ENCODE measurements at regions not wholly inside any gene's neighbourhood (a gene's known extent, or its start where the extent isn't known, plus 50 kb on each side); places are given as distances from the start of the nearest gene placed in this dataset.

DNA sequence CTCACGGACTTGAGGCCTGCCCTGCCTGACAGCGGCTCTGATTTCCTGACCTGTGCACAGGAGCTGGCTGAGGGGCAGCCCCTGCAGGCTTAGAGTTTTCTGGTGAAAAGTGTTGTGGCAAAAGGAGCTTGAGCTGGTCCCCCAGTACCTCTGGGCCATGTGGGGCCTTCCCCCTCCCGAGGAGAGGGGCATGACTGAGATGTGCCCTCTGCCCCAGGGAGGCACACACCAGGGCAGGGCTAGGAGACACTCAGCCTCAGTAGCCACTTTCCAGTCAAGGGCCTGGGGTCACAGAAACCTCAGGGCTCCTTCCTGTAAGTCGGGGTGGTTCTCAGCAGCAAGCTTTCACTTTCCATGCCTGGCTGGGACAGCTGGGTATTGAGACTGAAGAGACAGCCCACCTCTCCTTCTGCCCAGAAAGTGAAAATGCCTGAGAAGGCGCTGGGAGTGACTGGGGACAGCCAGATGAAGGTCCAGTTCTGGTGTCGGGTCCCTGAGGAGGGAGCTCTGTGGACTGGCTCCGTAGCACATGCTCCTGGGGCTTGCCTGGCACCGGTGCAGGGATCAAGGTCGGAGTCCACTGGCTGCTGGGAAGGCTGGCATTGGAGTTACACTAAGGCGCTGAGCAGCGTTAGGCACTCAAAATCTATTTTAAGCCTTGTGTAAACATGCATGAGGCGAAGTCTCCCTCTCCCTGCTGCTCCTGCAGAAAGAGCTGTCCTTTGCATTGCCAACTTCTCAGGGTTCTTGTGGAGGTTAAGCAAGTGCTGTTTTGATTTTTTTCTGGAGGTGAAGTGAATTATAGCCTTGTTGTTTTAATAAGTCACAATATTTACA is 394.9 kb downstream of the GADD45G start:
- H3K27ac Mint-ChIP-seq = no peak overlapping the region
- TF ChIP-seq, protein P1, sequence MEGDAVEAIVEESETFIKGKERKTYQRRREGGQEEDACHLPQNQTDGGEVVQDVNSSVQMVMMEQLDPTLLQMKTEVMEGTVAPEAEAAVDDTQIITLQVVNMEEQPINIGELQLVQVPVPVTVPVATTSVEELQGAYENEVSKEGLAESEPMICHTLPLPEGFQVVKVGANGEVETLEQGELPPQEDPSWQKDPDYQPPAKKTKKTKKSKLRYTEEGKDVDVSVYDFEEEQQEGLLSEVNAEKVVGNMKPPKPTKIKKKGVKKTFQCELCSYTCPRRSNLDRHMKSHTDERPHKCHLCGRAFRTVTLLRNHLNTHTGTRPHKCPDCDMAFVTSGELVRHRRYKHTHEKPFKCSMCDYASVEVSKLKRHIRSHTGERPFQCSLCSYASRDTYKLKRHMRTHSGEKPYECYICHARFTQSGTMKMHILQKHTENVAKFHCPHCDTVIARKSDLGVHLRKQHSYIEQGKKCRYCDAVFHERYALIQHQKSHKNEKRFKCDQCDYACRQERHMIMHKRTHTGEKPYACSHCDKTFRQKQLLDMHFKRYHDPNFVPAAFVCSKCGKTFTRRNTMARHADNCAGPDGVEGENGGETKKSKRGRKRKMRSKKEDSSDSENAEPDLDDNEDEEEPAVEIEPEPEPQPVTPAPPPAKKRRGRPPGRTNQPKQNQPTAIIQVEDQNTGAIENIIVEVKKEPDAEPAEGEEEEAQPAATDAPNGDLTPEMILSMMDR (IDR thresholded peaks at IDR 0.05; ENCODE audit: unreplicated experiment) = no peak
- H3K36me3 Mint-ChIP-seq (ENCODE audit: insufficient read depth) = no peaks in the 10 kb centered on the region
- peaks cover 5% of the 10 kb centered on the region for H3K27me3 Mint-ChIP-seq
- no peaks in the 10 kb centered on the region for H3K9me3 Mint-ChIP-seq (ENCODE audit: low read depth)
- no peak for DNase-seq (ENCODE audit: low spot score, unreplicated experiment)
- peaks cover 16% of the 10 kb centered on the region for H3K4me1 Mint-ChIP-seq (ENCODE audit: low read depth)
- no peak overlapping the region for H3K4me3 Mint-ChIP-seq (ENCODE audit: low read depth)

DNA sequence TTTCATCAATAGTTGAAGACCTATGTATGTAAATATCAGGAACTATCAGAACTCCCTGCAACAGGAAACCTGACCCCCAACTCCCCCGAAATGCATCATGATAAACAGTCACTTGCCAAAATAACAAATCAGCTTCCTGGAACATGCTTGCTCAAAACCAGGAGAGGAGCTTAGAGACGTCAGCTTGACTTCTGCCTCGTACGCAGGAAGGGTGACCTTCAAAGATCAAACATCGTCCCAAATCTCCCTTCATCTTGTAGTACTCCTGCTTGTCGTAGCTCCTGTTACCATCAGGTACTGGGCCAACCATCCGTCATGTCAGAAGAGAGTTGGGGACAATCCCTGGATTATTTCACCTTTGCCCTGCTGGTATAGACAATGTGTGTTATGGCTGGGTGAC is 396.1 kb downstream of the GADD45G start:
- no peak overlapping the region for H3K4me3 Mint-ChIP-seq (ENCODE audit: low read depth)

DNA sequence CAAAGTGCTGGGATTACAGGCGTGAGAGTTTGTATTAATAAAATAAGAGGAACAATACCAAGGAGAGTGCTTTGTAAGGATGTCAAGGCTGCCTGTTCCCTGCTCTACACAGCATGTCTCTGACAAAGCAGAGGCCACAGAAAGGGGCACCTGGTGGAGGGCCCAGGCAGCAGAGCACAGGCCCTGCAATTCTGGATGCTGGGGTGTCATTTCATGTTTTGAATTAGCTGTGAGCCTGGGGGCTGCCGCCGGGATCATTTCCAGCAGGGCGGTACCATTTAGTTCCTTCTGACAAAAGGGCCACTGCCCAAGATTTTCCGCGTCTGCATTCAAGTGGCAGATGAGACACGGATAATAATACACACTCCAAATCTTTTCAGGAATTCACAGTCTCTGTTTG is 396.9 kb downstream of the GADD45G start:
- Mint-ChIP-seq H3K27me3 (no peaks in the 10 kb centered on the region), H3K9me3 (ENCODE audit: low read depth) (peaks cover 3% of the 10 kb centered on the region), H3K4me3 (ENCODE audit: low read depth) (no peak overlapping the region), H3K27ac (no peak overlapping the region), H3K4me1 (ENCODE audit: low read depth) (peaks cover 14% of the 10 kb centered on the region), H3K36me3 (ENCODE audit: insufficient read depth) (no peaks in the 10 kb centered on the region)
- TF ChIP-seq, protein P1 (IDR thresholded peaks at IDR 0.05; ENCODE audit: unreplicated experiment) = no peak
- DNase-seq (ENCODE audit: low spot score, unreplicated experiment) = no peak

More for the DNA sequence above, 396.1 kb downstream of the GADD45G start:
- H3K27me3 Mint-ChIP-seq = no peaks in the 10 kb centered on the region
- H3K27ac Mint-ChIP-seq = no peak overlapping the region
- H3K9me3 Mint-ChIP-seq (ENCODE audit: low read depth) = peaks cover 3% of the 10 kb centered on the region
- DNase-seq (ENCODE audit: low spot score, unreplicated experiment) = no peak
- peaks cover 14% of the 10 kb centered on the region for H3K4me1 Mint-ChIP-seq (ENCODE audit: low read depth)
- TF ChIP-seq, protein P1 (IDR thresholded peaks at IDR 0.05; ENCODE audit: unreplicated experiment) = no peak
- no peaks in the 10 kb centered on the region for H3K36me3 Mint-ChIP-seq (ENCODE audit: insufficient read depth)

DNA sequence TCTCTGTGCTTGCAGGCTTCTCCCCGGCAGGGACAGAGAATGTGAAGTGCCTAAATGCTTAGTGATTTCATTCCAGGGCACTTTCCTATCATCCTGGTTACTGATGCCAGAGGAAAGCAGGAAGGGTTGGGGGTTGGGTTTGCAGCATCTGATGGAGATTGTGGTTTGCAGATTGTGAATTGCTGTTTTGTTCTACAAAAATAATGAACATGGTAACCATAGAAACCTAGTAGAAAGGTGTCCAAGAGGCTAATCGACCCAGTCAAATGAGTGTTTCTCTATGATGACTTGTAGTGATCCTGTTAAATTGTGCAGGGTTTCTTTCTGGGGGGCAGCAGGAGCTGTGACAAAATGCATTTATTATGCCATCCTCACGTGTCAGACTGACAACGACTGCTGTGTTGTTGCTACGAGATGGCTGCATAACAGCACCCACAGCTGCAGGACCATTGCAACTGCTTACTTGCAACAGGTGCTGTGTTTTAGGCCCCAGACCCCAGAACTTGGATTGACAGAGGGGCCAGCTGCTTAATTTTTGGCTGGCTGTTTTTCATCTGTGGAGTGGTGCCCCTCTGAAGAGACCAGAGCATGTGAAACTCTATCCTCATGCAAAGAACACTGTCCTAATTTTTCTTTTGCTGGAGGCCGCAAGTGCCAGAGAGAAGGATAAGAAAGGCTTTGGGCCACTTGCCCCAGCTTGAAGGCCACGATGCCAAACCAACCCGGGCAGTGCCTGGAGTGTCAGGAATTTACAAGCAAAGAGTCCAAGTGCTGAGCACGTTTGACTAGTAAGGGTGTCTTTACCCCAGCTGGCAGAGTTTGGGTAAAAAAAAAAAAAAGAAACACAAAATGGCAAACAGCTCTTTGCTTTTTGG is 397.8 kb downstream of the GADD45G start:
- no peaks in the 10 kb centered on the region for H3K27me3 Mint-ChIP-seq
- H3K9me3 Mint-ChIP-seq (ENCODE audit: low read depth) = peaks cover 3% of the 10 kb centered on the region
- DNase-seq (ENCODE audit: low spot score, unreplicated experiment) = no peak
- peaks cover 14% of the 10 kb centered on the region for H3K4me1 Mint-ChIP-seq (ENCODE audit: low read depth)
- H3K36me3 Mint-ChIP-seq (ENCODE audit: insufficient read depth) = no peaks in the 10 kb centered on the region
- H3K4me3 Mint-ChIP-seq (ENCODE audit: low read depth) = no peak overlapping the region
- TF ChIP-seq, protein P1 (IDR thresholded peaks at IDR 0.05; ENCODE audit: unreplicated experiment) = no peak
- H3K27ac Mint-ChIP-seq = no peak overlapping the region

DNA sequence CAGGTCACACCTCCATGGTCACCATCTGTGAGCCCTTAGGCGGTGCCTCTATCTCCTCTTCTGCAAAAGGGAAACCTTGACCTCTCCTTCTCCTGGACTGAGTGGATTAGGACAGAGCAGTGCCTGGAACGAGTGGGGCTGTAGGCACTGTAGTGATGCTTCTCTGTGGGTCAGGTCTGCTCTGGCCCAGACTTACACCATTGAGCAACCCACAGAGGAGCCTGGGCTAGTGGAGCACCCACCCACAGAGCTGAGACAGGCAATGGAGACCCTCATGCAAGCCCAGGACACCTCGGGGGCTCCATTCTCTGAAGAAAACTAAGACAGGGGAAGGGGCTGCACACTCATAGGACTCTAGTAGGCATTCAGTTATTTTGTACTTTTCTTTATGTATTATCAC is 400.6 kb downstream of the GADD45G start:
- TF ChIP-seq, protein P1 (IDR thresholded peaks at IDR 0.05; ENCODE audit: unreplicated experiment) = no peak
- Mint-ChIP-seq H3K4me3 (ENCODE audit: low read depth) (no peak overlapping the region), H3K9me3 (ENCODE audit: low read depth) (peaks cover 3% of the 10 kb centered on the region), H3K4me1 (ENCODE audit: low read depth) (peaks cover 11% of the 10 kb centered on the region), H3K27me3 (no peaks in the 10 kb centered on the region), H3K36me3 (ENCODE audit: insufficient read depth) (no peaks in the 10 kb centered on the region), H3K27ac (no peak overlapping the region)
- DNase-seq (ENCODE audit: low spot score, unreplicated experiment) = no peak
